ENCODE measurements at regions not wholly inside any gene's neighbourhood (a gene's known extent, or its start where the extent isn't known, plus 50 kb on each side); places are given as distances from the start of the nearest gene placed in this dataset.
"Not testable (repeated sequence)": the region's sequence is repeated elsewhere in the genome, so short reads cannot be mapped to it uniquely, and the experiment has no call there.

GRCh38 chrX:40406330-40406859 is 174.4 kb upstream of the ATP6AP2 start:
- DNase-seq = no peak

DNA sequence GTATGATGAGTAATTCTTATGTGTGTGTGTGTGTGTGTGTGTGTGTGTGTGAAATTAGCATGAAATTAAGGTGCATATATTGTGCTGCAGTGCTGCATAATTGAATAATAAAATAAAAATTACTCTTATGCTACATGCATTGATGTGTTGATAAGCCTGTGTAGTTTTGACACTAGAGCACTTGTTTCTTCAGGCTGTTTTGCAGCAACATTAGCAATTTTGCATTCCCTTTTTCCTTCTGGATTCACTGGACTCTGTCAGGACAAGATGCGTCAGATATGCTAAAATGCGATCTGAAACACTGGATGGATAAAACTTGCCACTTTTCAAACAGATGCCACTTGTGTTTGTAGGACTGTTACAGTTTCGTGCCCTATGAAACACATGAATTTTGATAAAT is 175.4 kb upstream of the ATP6AP2 start:
- DNase-seq = no peak

DNA sequence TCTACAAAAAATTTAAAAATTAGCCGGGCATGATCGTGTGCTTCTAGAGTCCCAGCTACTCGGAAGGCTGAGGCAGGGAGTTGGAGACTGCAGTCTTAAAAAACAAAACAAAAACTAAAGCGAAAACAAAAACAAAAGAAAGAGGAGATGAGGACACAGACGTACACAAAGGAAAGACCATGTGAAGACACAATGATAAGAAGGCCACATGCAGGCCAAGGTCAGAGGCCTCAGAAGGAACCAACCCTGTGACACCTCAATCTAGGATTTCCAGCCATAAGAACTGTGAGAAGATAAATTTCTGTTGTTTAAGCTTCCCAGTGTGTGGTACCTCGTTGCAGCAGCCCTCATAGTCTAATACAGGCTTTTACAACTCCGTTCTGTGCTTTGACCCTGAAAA is 177.0 kb upstream of the ATP6AP2 start:
- no peak for DNase-seq

DNA sequence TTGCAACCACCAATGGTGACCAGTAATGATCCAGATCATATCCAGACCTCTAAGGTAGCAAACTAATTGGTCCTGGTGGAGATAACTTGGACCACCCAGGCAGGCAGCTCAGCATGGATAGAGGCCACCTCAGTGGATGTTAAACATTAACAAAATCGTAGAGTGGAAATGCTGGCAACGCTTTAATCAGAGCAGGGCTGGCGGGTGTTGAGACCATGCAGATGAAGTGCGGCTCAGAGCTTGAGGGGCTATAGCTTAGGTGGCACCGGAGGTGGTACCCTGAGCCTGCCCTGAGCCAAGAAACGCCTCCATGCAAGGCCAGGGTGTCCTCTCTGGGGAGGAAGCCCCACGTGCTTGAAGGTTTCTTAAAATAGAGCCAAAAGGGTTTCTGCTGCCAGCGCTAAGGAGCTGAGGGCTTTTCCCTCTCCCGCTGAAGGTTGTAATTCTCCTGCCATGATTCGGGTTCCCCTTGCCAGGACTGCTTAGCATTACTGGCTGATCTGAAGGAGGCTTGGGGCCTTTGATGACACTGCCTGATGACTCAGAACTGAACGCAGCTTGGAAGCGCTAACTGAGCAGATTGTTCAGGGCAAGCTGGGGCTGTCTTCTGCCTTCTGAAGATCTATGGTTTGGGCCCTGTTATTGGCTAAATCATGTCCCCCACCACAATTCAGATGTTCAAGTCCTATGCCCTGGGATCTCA is 177.8 kb upstream of the ATP6AP2 start:
- peak; percentile 2 for DNase-seq

GRCh38 chrX:40395102-40395501 is 185.7 kb upstream of the ATP6AP2 start:
- DNase-seq = no peak

GRCh38 chrX:40394302-40394701 is 186.5 kb upstream of the ATP6AP2 start:
- DNase-seq = no peak

DNA sequence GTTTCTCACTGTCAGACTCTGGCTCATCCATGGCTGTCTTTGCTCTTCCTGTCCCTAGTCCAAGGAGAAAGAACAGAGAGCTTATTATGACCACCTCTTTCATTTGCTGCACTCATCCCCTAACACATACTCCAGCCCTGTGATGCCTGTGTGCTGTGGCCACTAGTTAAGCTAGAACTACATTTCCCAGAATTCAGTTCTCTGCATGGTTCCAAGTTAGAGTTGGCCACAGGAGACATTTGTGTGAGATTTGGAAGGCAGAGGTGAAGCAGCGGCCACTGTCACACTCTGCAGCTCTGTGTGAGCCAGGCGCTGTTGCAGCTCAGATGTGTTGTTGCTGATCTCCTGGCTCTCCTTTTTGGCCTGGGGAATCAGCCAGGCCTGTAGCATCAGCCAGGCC is 188.2 kb upstream of the ATP6AP2 start:
- DNase-seq = no peak

DNA sequence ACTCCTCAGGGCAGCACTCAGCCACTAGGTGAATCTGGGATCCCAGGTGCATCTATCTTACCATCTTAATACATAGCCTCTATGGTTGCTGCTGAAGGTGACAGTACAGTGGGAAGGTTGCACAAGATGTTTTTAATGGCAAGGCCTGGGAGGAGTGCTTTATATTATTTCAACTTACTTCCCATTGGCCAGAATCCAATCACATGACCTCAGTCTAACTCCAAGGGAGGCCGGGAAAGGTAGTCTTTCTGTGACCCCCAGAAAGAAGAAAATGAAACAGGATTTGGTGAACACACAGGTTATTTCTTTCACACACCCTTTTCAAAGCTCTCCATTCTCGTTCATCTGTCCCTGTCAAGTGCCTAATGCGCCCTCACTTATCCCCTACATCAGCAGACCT is 189.1 kb upstream of the ATP6AP2 start:
- DNase-seq = no peak

DNA sequence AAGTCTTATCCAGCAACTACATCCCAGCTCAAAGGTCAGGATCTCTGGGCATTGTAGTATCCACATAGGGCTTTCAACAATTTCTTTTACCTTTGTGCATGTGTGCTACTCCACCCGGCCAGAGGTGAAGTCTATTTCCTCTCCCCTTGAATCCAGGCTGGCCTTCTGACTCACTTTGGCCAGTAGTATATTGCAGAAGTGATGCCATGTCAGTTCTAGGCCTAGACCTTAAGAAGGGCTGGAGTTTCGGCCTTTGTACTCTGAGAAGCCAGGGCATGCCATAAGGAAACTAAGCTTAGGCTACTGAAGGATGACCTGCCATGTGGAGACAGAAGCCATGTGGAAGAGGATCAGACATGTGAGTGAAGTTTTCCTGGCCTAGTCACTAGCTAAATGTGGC is 191.2 kb upstream of the ATP6AP2 start:
- no peak for DNase-seq

DNA sequence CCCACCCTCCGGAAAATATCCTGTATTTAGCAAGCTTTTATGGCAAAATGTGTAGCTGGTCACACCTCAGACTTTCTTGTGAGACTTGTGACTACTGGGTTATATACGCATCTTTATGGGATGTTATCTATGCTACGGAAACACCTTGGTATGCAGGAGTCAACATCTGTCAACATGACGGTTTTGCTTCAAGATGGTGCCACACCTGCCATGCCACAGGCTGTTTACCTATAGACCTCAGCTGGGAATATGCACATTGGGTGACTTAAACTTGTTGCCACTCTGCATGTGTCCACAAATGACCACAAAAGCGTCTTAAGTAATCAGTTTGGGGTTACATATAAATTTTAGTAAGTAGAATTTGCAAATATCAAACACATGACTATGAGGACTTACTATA is 192.3 kb upstream of the ATP6AP2 start:
- no peak for DNase-seq

DNA sequence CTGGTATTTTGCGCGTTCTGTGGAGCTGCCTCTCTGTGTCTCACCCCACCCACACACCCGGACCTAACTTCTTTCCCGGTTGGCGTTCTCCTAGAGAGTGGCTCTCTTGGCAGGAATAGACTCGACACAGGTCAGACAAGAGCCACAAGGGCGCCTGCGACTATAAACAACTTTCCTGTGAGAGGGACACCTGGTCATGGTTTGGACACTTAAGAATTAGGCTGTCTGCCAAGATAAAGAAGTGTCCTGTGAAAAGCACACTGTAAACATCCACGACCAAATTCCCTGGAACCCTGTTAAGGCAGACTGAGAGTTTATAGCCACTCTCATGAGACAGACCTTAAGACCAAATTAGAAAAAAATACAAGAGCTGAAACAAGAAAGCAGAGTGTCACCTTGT is 192.9 kb upstream of the ATP6AP2 start:
- DNase-seq = not testable (repeated sequence)

GRCh38 chrX:40387311-40387710 is 193.5 kb upstream of the ATP6AP2 start:
- DNase-seq = not testable (repeated sequence)

DNA sequence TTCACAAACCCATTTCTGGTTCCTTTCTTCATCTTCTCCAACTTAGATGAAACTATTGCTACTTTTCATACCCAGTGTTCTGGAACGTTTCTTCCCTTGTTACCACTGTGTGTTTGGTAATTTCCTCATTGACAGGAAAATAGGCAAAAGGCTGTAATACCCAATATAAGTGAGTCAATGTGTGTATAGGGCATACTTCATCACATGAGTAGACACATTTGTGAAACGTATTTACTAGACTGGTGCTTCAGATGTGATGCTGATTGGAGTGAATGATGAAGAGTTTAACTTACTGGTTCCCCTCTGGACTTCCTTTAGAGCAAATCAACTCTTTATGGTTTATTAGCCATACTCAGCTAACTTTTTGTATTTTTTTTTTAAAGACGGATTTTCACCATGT is 195.1 kb upstream of the ATP6AP2 start:
- DNase-seq = no peak

GRCh38 chrX:40385256-40385655 is 195.5 kb upstream of the ATP6AP2 start:
- no peak for DNase-seq

- DNase-seq = no peak
Measured at GRCh38 chrX:40383969-40384368, 196.8 kb upstream of the ATP6AP2 start.

DNA sequence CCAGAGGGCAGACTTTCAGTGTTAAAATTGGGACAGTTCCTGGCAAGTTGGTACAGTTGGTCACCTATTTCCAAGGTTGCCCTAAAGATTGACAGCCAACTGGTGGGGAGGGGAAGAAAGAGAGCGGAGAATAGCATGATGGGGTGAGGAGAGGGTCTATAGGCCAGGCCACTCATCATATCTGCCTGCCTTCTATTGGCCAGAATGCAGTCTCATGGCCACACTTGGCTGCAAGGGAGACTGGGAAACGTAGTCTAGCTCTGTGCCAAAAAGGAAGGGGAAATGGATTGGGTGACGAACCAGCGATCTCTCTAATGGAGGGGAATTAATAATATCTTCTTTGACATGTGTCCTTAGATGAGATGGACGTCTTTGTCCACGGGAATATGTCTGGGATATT is 197.4 kb upstream of the ATP6AP2 start:
- DNase-seq = no peak

DNA sequence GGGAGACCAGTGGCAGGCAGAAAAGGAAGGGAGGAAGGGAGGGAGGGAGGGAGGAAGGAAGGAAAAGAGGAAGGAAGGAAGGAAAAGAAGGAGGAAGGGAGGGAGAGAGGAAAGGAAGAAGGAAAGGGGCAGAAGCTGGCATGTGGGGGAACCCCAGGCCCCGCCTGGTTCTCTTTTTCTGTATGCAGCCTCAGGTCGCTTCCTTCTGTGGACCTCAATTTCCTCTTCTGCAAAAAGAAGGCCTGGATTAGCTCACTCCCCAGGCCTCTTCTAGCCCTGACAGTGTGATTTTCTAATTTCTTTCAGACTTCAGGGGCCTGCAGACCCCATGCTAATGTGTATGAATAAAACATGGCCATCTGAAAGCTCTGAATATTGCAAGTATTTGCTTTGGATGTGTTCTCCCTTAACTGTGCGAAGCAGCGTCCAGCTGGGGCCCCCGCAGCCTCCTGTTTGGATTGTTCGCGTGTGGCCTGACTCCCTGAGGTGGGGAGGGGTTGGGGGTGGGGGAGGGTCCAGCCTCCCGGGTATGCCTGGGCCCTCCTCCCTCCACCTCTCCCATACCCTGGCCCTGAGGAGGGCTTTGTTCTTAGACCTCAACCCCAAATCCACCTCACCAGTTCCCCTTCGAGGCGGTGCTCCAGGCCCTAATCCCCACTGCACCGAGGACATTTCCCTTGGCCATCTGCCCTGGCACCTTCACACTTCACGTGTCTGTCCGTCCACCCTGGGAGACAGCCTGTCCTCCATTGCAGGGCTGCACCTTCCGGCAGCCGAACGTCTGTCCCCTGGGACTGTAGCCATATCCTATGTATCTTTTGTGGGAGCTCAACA is 199.9 kb upstream of the ATP6AP2 start:
- no peak for DNase-seq

- DNase-seq = no peak
Measured at GRCh38 chrX:40377684-40378083, 203.1 kb upstream of the ATP6AP2 start.

- no peak for DNase-seq
Measured at GRCh38 chrX:40374486-40374885, 206.3 kb upstream of the ATP6AP2 start.

DNA sequence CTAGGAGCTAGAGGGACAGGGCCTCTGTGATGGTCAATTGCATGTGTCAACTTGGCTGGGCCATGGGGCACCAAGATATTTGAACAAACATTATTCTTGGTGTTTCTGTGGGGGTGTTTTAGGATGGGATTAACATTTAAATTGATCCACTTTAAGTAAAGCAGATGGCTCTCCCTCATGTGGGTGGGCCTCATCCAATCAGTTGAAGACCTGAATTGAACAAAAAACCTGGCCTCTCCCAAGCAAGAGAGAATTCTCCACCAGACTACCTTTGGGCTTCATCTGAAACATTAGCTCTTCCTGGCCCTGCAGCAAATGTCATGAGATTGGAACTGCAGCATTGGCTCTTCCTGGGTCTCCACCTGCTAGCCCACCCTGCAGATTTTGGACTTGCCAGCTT is 207.1 kb upstream of the ATP6AP2 start:
- DNase-seq = no peak

DNA sequence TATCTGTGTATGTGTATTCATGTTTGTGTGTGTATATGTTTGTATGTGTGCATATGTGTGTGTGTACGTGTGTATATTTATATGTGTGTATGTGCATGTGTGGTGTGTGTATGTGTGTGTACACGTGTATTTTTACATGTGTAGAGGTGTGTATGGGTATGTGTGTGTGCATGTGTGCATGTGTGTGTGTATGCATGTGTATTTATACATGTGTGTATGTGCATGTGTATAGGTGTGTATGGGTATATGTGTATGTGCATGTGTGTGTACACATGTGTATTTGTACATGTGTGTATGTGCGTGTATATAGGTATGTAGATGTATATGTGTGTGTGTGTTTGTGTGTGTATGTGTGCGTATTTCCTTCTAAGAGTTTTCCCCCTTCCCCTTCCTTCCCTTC is 207.7 kb upstream of the ATP6AP2 start:
- no peak for DNase-seq

- DNase-seq = no peak
Measured at GRCh38 chrX:40371376-40371775, 209.4 kb upstream of the ATP6AP2 start.

DNA sequence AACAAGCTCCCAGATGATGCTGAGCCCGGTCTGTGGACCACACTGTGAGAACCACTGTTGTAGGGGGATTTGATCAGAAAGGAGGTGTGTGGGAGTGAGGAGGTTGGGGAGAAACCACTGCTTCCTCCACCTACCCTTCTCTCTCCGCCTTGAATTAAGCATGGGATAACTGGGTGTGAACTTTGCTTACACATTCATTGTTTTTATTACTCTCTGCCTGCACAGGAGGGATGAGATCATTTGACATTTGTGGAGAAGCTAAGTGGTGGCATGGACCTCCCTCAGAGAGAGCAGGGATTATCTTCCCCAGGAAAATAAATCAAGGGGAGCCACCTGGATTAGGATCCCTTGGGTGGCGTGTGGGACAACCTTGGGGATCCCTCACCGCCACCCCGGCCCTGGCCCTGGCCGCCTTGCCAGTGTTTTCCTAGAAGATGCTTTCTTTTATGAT is 212.1 kb upstream of the ATP6AP2 start:
- DNase-seq = no peak

DNA sequence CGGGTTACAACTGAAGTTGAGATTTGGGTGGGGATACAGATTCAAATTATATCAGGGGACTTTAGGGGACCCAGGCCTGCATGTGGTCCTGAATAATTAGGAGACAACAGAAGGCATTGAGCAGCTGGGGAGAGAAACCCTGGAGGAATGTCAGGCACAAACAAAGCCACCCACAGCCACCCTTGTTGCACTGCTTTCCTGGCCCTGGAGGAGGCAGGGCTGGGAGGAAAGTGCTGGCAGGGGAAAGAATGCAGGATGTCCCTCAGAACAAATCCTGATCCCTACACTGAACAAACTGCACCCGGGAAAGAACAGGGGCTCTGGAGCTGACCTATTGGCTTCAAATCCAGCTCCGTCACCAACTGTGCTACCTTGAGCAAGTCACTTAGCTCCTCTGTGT is 214.1 kb upstream of the ATP6AP2 start:
- no peak for DNase-seq
